AML-193 (cell line): ENCODE measurements at regions not wholly inside any gene's neighbourhood (a gene's known extent, or its start where the extent isn't known, plus 50 kb on each side); places are given as distances from the start of the nearest gene placed in this dataset.
"Not testable (repeated sequence)": the region's sequence is repeated elsewhere in the genome, so short reads cannot be mapped to it uniquely, and the experiment has no call there.

Experiments used
- DNase-seq, 2 experiments: peaks; one replicate each; lab custom pipeline; 2025; lab: John Stamatoyannopoulos, UW

- DNase-seq: no peak
Observed at GRCh38 chr1:29388170-29388569, 151.8 kb downstream of the PTPRU start.

- DNase-seq: no peak
Observed at GRCh38 chr1:29387210-29387609, 150.9 kb downstream of the PTPRU start.

GRCh38 chr1:29386453-29386852 is 150.1 kb downstream of the PTPRU start:
- DNase-seq: not testable (repeated sequence)

GRCh38 chr1:29385966-29386365 is 149.6 kb downstream of the PTPRU start:
- no peak for DNase-seq

GRCh38 chr1:29384496-29385015 is 148.2 kb downstream of the PTPRU start:
- no peak for DNase-seq

- no peak for DNase-seq
Observed at GRCh38 chr1:29383746-29384371, 147.5 kb downstream of the PTPRU start.

- DNase-seq: no peak
Observed at GRCh38 chr1:29382851-29383745, 146.8 kb downstream of the PTPRU start.

GRCh38 chr1:29381426-29381825 is 145.1 kb downstream of the PTPRU start:
- no peak for DNase-seq

GRCh38 chr1:29380532-29380931 is 144.2 kb downstream of the PTPRU start:
- DNase-seq: no peak

GRCh38 chr1:29379443-29380073 is 143.2 kb downstream of the PTPRU start:
- DNase-seq: peak; percentile 9 to 34
